Suprapubic skin (tissue), 4 donors: ENCODE measurements at regions not wholly inside any gene's neighbourhood (a gene's known extent, or its start where the extent isn't known, plus 50 kb on each side); places are given as distances from the start of the nearest gene placed in this dataset.

Source experiments
- CTCF ChIP-seq, 2 donors: fragments of 200-600 bp in 1 of 2; fragments of 450-650 bp in 1 of 2; sonication (generic) in 1 of 2; IDR thresholded peaks; one replicate each; pipeline ENCODE4 v1.5.1; 2016 to 2019; ENCODE audit warnings: antibody characterized with exemption in 2 of 2, mild to moderate bottlenecking in 1 of 2, moderate library complexity in 1 of 2
- POLR2A ChIP-seq, 2 donors: fragments of 450-650 bp; IDR thresholded peaks; one replicate each; pipeline ENCODE4 v1.6.1; 2017; ENCODE audit warnings: antibody characterized with exemption in 2 of 2, mild to moderate bottlenecking in 2 of 2, moderate library complexity in 2 of 2
- POLR2AphosphoS5 ChIP-seq, 3 donors: sonication (generic); formaldehyde crosslinking; IDR thresholded peaks; one replicate each; pipeline ENCODE4 v1.6.1; 2017; ENCODE audit warnings: antibody characterized with exemption in 3 of 3

GRCh38 chr2:204199357-204199756, 262.8 kb downstream of the ICOS start:
- TF ChIP-seq CTCF (IDR thresholded peaks at IDR 0.05) (no peak), POLR2A (IDR thresholded peaks at IDR 0.05) (no peak), POLR2AphosphoS5 (IDR thresholded peaks at IDR 0.05) (peak in 2 of 3 donors; percentile 47 to 62)
